ENCODE measurements at regions not wholly inside any gene's neighbourhood (a gene's known extent, or its start where the extent isn't known, plus 50 kb on each side); places are given as distances from the start of the nearest gene placed in this dataset.

DNA sequence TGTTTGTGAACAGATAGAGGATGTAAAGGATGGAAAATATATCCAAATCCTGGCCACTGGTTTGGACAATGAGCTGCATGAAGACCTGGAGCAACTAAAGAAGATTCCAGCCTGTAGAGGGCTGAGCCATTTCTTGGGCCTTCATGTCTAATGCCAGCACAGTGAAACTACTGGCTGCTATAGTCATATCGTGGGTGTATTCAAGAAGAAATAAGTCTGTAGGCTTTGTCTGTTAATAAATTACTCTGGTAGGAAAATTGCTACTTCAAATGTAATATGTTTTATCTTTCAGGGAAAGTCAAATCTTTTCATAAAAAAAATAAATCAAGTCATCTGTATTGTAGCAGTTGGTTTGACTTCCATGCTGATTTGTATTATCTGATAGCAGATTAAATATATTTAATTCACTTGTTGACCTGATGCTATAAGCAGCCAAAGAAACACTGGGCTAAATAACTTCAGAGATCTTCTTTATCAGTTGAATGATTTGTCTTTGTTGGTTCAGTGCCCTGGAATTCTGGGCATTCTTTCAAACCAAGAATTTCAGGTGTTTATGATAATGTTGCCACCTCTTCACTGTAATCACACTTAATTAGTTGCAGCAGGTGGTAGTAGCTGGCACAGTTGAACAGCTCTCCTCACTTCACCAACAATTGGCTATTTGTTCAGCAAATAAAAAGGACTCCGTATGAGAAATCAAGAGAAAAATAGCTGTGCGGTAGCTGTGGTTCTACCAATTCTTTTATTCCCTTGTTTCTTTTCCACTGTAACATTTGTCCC, 1109.5 kb downstream of the NSUN3 start:
- TF ChIP-seq POLR2A (IDR thresholded peaks at IDR 0.05) (no peak), CTCF (IDR thresholded peaks at IDR 0.05) (no peak)
